Keratinocyte (primary cell): ENCODE measurements at regions not wholly inside any gene's neighbourhood (a gene's known extent, or its start where the extent isn't known, plus 50 kb on each side); places are given as distances from the start of the nearest gene placed in this dataset.

Experiments
- DNase-seq: peaks from one replicate; pipeline ENCODE4 v3.0.0-alpha.2; 2011; ENCODE audit warnings: low read depth, missing footprints, low spot score
- FAIRE-seq: peaks from 2 replicates; lab custom pipeline; 2011; peaks lifted over from hg19 to GRCh38; lab: Jason Lieb, UNC
- H2AFZ ChIP-seq: 2 replicates; pipeline ENCODE4 v1.6.0; 2012; ENCODE audit warnings: low read length, control low read depth, inconsistent platforms; ENCODE audit not compliant: control insufficient read depth
- H3K27ac ChIP-seq: 2 replicates; pipeline ENCODE4 v1.5.1; 2011; ENCODE audit warnings: low read length; ENCODE audit not compliant: control insufficient read depth, insufficient read depth
- H3K27me3 ChIP-seq: 3 replicates; pipeline ENCODE4 v1.6.0; 2011; ENCODE audit warnings: low read length; ENCODE audit not compliant: control insufficient read depth, insufficient read depth; ENCODE audit errors: extremely low read depth
- H3K36me3 ChIP-seq, 2 experiments: 2 replicates in 1 of 2; 3 replicates in 1 of 2; pipeline ENCODE4 v1.5.1; 2011; ENCODE audit warnings: low read length in 2 of 2, mild to moderate bottlenecking in 1 of 2; ENCODE audit not compliant: control insufficient read depth in 2 of 2, insufficient read depth in 2 of 2; ENCODE audit errors: extremely low read depth in 1 of 2
- H3K4me1 ChIP-seq: 3 replicates; pipeline ENCODE4 v1.5.1; 2011; ENCODE audit warnings: low read length; ENCODE audit not compliant: control insufficient read depth, insufficient read depth; ENCODE audit errors: extremely low read depth
- H3K4me2 ChIP-seq: 3 replicates; pipeline ENCODE4 v1.6.0; 2011; ENCODE audit warnings: low read depth, low read length; ENCODE audit not compliant: control insufficient read depth, insufficient read depth; ENCODE audit errors: extremely low read depth
- H3K4me3 ChIP-seq, 3 experiments: fragments of 200-600 bp in 1 of 3; sonication (generic) in 1 of 3; 2 replicates in 2 of 3; 3 replicates in 1 of 3; pipeline ENCODE4 v1.5.1; 2011 to 2016; ENCODE audit warnings: low read length in 3 of 3, mild to moderate bottlenecking in 3 of 3, control low read depth in 2 of 3, inconsistent platforms in 1 of 3, low read depth in 1 of 3, mixed read lengths in 1 of 3, mixed run types in 1 of 3, moderate library complexity in 1 of 3; ENCODE audit not compliant: control insufficient read depth in 2 of 3, insufficient read depth in 2 of 3; ENCODE audit errors: extremely low read depth in 1 of 3
- H3K79me2 ChIP-seq: 2 replicates; pipeline ENCODE4 v1.6.0; 2012; ENCODE audit warnings: low read length; ENCODE audit not compliant: control insufficient read depth, insufficient read depth
- H3K9ac ChIP-seq: 3 replicates; pipeline ENCODE4 v1.6.0; 2011; ENCODE audit warnings: low read length; ENCODE audit not compliant: control insufficient read depth, insufficient read depth; ENCODE audit errors: extremely low read depth
- H3K9me1 ChIP-seq: 3 replicates; pipeline ENCODE4 v1.6.0; 2011; ENCODE audit warnings: low read length; ENCODE audit not compliant: control insufficient read depth, insufficient read depth; ENCODE audit errors: extremely low read depth
- H3K9me3 ChIP-seq: 2 replicates; pipeline ENCODE4 v1.5.1; 2012; ENCODE audit warnings: low read depth, low read length; ENCODE audit not compliant: control insufficient read depth
- H4K20me1 ChIP-seq: 3 replicates; pipeline ENCODE4 v1.6.0; 2011; ENCODE audit warnings: low read length; ENCODE audit not compliant: control insufficient read depth, insufficient read depth; ENCODE audit errors: extremely low read depth
- CTCF ChIP-seq, 3 experiments: IDR thresholded peaks in 1 of 3; conservative IDR thresholded peaks in 1 of 3; optimal IDR thresholded peaks in 1 of 3; 2 replicates in 2 of 3; 3 replicates in 1 of 3; pipeline versions ENCODE3 to v1.5.1; 2011; ENCODE audit warnings: low read length in 3 of 3, mild to moderate bottlenecking in 3 of 3, moderate library complexity in 2 of 3, control low read depth in 1 of 3, inconsistent platforms in 1 of 3; ENCODE audit not compliant: insufficient read depth in 2 of 3; ENCODE audit errors: extremely low read depth in 1 of 3
- EZH2 ChIP-seq: IDR thresholded peaks from one replicate; pipeline ENCODE4 v1.6.1; 2012; ENCODE audit warnings: inconsistent platforms, mild to moderate bottlenecking, low read length, moderate library complexity
- dilution Hi-C: fragments of 300-500 bp; cut with MboI; formaldehyde crosslinking; loops from one replicate; pipeline ENCODE4 v1.7.0; 2020; ENCODE audit warnings: low sequenced_read_pairs; ENCODE audit not compliant: extremely low pct_ligation_motif_present

GRCh38 chr2:75964646-75965045 is 253.9 kb upstream of the GCFC2 start:
- Histone ChIP-seq H3K79me2 (no peaks in the 10 kb centered on the region), H3K9ac (no peak overlapping the region), H3K9me1 (no peaks in the 10 kb centered on the region), H3K4me3 (no peak overlapping the region), H4K20me1 (no peaks in the 10 kb centered on the region), H2AFZ (no peak overlapping the region), H3K27me3 (no peaks in the 10 kb centered on the region), H3K36me3 (no peaks in the 10 kb centered on the region), H3K4me2 (no peak overlapping the region), H3K9me3 (no peaks in the 10 kb centered on the region), H3K27ac (no peak overlapping the region), H3K4me1 (no peaks in the 10 kb centered on the region)
- TF ChIP-seq CTCF (optimal IDR thresholded peaks at IDR 0.05 in 1 of 3, IDR thresholded peaks at IDR 0.05 in 1 of 3, conservative IDR thresholded peaks at IDR 0.05 in 1 of 3; ENCODE audit: extremely low read depth in 1 of 3, insufficient read depth in 2 of 3, low read length in 3 of 3) (no peak), EZH2 (no peak)
- dilution Hi-C loops, result no loop called here
- no peak for FAIRE-seq
- no peak for DNase-seq

- Histone ChIP-seq H3K27ac (no peak overlapping the region), H3K27me3 (no peaks in the 10 kb centered on the region), H3K79me2 (no peaks in the 10 kb centered on the region), H3K9me1 (no peaks in the 10 kb centered on the region), H3K4me2 (no peak overlapping the region), H3K9me3 (no peaks in the 10 kb centered on the region), H3K36me3 (no peaks in the 10 kb centered on the region), H2AFZ (no peak overlapping the region), H4K20me1 (no peaks in the 10 kb centered on the region), H3K4me1 (no peaks in the 10 kb centered on the region), H3K9ac (no peak overlapping the region), H3K4me3 (no peak overlapping the region)
- FAIRE-seq (no peak), DNase-seq (no peak)
- dilution Hi-C loops, result no loop called here
- TF ChIP-seq EZH2 (no peak), CTCF (optimal IDR thresholded peaks at IDR 0.05 in 1 of 3, IDR thresholded peaks at IDR 0.05 in 1 of 3, conservative IDR thresholded peaks at IDR 0.05 in 1 of 3; ENCODE audit: extremely low read depth in 1 of 3, insufficient read depth in 2 of 3, low read length in 3 of 3) (no peak)
Observed at GRCh38 chr2:75960472-75961009, 249.8 kb upstream of the GCFC2 start.
